Kidney epithelial cell (primary cell): ENCODE measurements at regions not wholly inside any gene's neighbourhood (a gene's known extent, or its start where the extent isn't known, plus 50 kb on each side); places are given as distances from the start of the nearest gene placed in this dataset.
"Not testable (repeated sequence)": the region's sequence is repeated elsewhere in the genome, so short reads cannot be mapped to it uniquely, and the experiment has no call there.

ENCODE experiments used
- DNase-seq: peaks from one replicate; pipeline ENCODE4 v3.0.0-alpha.2; 2010; ENCODE audit warnings: low read depth
- H3K27me3 ChIP-seq: 2 replicates; pipeline ENCODE4 v1.6.0; 2011; ENCODE audit warnings: low read length; ENCODE audit not compliant: control insufficient read depth, insufficient read depth
- H3K36me3 ChIP-seq: 2 replicates; pipeline ENCODE4 v1.5.1; 2011; ENCODE audit warnings: low read length; ENCODE audit not compliant: control insufficient read depth, insufficient read depth
- H3K4me3 ChIP-seq: 2 replicates; pipeline ENCODE4 v1.5.1; 2011; ENCODE audit warnings: low read depth, mild to moderate bottlenecking, control low read depth, low read length
- CTCF ChIP-seq: IDR thresholded peaks from 2 replicates; pipeline ENCODE4 v1.5.1; 2011; ENCODE audit warnings: mild to moderate bottlenecking, moderate library complexity, low read length, control low read depth, inconsistent platforms; ENCODE audit not compliant: insufficient read depth, poor library complexity, severe bottlenecking

DNA sequence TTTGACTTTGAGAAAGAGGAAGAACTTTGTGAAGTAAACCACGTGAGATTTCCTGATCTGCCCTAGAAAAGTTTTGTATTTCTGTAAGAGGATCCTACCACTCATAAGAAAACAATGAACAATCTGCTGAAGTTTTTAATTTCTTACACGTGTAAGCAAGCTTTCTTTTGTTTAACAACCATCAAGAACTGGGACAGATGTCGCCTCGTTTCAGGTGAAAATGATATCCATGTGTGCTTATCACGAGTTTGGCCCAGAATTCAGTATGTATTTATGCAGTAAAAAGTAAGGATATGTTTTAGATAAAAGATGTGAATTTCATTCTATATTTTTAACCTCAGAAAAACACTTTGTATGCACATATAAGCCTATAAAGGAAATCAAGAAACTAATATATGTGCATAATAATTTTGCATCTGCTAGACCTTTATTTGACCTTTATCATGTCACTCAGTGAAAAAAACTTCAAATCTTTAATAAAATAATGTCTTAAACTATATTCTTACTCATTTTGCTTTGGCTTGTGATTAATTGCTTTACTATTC is 56.9 kb upstream of the DHRS4 start:
- no peaks in the 10 kb centered on the region for H3K27me3 ChIP-seq
- TF ChIP-seq CTCF: no peak
- DNase-seq: no peak
- H3K36me3 ChIP-seq: no peaks in the 10 kb centered on the region
- H3K4me3 ChIP-seq: no peak overlapping the region

- not testable (repeated sequence) for H3K27me3 ChIP-seq, H3K36me3 ChIP-seq, H3K4me3 ChIP-seq, DNase-seq
Observed at GRCh38 chr14:23897291-23897690, 56.3 kb upstream of the DHRS4 start.

GRCh38 chr14:23898359-23898758 is 55.2 kb upstream of the DHRS4 start:
- not testable (repeated sequence) for H3K27me3 ChIP-seq, DNase-seq, H3K36me3 ChIP-seq, H3K4me3 ChIP-seq

GRCh38 chr14:23899788-23900187 is 53.8 kb upstream of the DHRS4 start:
- Histone ChIP-seq H3K36me3 (no peaks in the 10 kb centered on the region), H3K27me3 (no peaks in the 10 kb centered on the region), H3K4me3 (no peak overlapping the region)
- DNase-seq: no peak
- TF ChIP-seq CTCF: no peak

- DNase-seq: no peak
- Histone ChIP-seq H3K36me3 (no peaks in the 10 kb centered on the region), H3K27me3 (no peaks in the 10 kb centered on the region), H3K4me3 (no peak overlapping the region)
- TF ChIP-seq CTCF: no peak
Observed at GRCh38 chr14:23903442-23903841, 50.1 kb upstream of the DHRS4 start.
